ENCODE measurements at regions not wholly inside any gene's neighbourhood (a gene's known extent, or its start where the extent isn't known, plus 50 kb on each side); places are given as distances from the start of the nearest gene placed in this dataset.

- TF ChIP-seq POLR2A (IDR thresholded peaks at IDR 0.05; ENCODE audit: low read depth, low read length), result no peak
- TF ChIP-seq BMI1 (IDR thresholded peaks at IDR 0.05; ENCODE audit: borderline replicate concordance), result no peak
- no peak for TF ChIP-seq NFYA (IDR thresholded peaks at IDR 0.05; ENCODE audit: borderline replicate concordance, low read depth, low read length)
- TF ChIP-seq CTCF (IDR thresholded peaks at IDR 0.05 in 2 of 3, conservative IDR thresholded peaks at IDR 0.05 in 1 of 3; ENCODE audit: control insufficient read depth in 2 of 3, extremely low read depth in 1 of 3, insufficient read depth in 1 of 3, low read depth in 3 of 3, low read length in 3 of 3), result no peak
- TF ChIP-seq SUZ12 (IDR thresholded peaks at IDR 0.05; ENCODE audit: unreplicated experiment), result no peak
- no peak for TF ChIP-seq EED (IDR thresholded peaks at IDR 0.05; ENCODE audit: low read depth)
- no peak for TF ChIP-seq TAF1 (IDR thresholded peaks at IDR 0.05; ENCODE audit: borderline replicate concordance, low read depth, low read length)
- TF ChIP-seq HDAC2 (IDR thresholded peaks at IDR 0.05), result no peak
Observed at GRCh38 chr7:16989811-16990413, 108.1 kb upstream of the AGR3 start.
